Kidney epithelial cell (primary cell): ENCODE measurements at regions not wholly inside any gene's neighbourhood (a gene's known extent, or its start where the extent isn't known, plus 50 kb on each side); places are given as distances from the start of the nearest gene placed in this dataset.

Experiments
- DNase-seq: peaks from one replicate; pipeline ENCODE4 v3.0.0-alpha.2; 2010; ENCODE audit warnings: low read depth
- H3K27me3 ChIP-seq: 2 replicates; pipeline ENCODE4 v1.6.0; 2011; ENCODE audit warnings: low read length; ENCODE audit not compliant: control insufficient read depth, insufficient read depth
- H3K36me3 ChIP-seq: 2 replicates; pipeline ENCODE4 v1.5.1; 2011; ENCODE audit warnings: low read length; ENCODE audit not compliant: control insufficient read depth, insufficient read depth
- H3K4me3 ChIP-seq: 2 replicates; pipeline ENCODE4 v1.5.1; 2011; ENCODE audit warnings: low read depth, mild to moderate bottlenecking, control low read depth, low read length
- TF ChIP-seq, protein P1 (sequence below): IDR thresholded peaks from 2 replicates; pipeline ENCODE4 v1.5.1; 2011; ENCODE audit warnings: mild to moderate bottlenecking, moderate library complexity, low read length, control low read depth, inconsistent platforms; ENCODE audit not compliant: insufficient read depth, poor library complexity, severe bottlenecking

DNA sequence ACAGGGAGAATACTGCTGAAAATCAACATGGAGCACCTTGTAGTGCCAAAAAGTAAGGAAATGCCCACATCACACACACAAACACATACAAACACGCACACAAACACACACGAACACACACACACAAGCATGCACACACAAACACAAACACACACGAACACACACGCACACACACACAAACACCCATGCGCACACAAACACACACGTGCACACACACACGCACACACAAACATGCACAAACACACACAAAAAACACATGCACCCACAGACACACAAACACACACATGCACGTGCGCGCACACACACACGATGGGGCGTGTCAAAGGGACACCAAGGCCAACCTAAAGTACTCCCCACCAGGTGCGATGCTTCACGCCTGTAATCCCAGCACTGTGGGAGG lies 61.7 kb upstream of the C14orf180 start:
- Histone ChIP-seq H3K27me3 (no peaks in the 10 kb centered on the region), H3K36me3 (no peaks in the 10 kb centered on the region), H3K4me3 (no peak overlapping the region)
- DNase-seq, result no peak
- TF ChIP-seq, protein P1, sequence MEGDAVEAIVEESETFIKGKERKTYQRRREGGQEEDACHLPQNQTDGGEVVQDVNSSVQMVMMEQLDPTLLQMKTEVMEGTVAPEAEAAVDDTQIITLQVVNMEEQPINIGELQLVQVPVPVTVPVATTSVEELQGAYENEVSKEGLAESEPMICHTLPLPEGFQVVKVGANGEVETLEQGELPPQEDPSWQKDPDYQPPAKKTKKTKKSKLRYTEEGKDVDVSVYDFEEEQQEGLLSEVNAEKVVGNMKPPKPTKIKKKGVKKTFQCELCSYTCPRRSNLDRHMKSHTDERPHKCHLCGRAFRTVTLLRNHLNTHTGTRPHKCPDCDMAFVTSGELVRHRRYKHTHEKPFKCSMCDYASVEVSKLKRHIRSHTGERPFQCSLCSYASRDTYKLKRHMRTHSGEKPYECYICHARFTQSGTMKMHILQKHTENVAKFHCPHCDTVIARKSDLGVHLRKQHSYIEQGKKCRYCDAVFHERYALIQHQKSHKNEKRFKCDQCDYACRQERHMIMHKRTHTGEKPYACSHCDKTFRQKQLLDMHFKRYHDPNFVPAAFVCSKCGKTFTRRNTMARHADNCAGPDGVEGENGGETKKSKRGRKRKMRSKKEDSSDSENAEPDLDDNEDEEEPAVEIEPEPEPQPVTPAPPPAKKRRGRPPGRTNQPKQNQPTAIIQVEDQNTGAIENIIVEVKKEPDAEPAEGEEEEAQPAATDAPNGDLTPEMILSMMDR, result no peak

- Histone ChIP-seq H3K4me3 (no peak overlapping the region), H3K27me3 (no peaks in the 10 kb centered on the region), H3K36me3 (no peaks in the 10 kb centered on the region)
- TF ChIP-seq, protein P1, result no peak
- no peak for DNase-seq
Measured at GRCh38 chr14:104518659-104519350, 60.8 kb upstream of the C14orf180 start.

- TF ChIP-seq, protein P1, result no peak
- no peak for DNase-seq
- no peaks in the 10 kb centered on the region for H3K27me3 ChIP-seq
- no peaks in the 10 kb centered on the region for H3K36me3 ChIP-seq
- no peak overlapping the region for H3K4me3 ChIP-seq
Measured at GRCh38 chr14:104519721-104520120, 59.8 kb upstream of the C14orf180 start.

- TF ChIP-seq, protein P1, result no peak
- no peaks in the 10 kb centered on the region for H3K27me3 ChIP-seq
- no peak overlapping the region for H3K4me3 ChIP-seq
- no peaks in the 10 kb centered on the region for H3K36me3 ChIP-seq
- DNase-seq, result no peak
Measured at GRCh38 chr14:104520620-104521410, 58.7 kb upstream of the C14orf180 start.

DNA sequence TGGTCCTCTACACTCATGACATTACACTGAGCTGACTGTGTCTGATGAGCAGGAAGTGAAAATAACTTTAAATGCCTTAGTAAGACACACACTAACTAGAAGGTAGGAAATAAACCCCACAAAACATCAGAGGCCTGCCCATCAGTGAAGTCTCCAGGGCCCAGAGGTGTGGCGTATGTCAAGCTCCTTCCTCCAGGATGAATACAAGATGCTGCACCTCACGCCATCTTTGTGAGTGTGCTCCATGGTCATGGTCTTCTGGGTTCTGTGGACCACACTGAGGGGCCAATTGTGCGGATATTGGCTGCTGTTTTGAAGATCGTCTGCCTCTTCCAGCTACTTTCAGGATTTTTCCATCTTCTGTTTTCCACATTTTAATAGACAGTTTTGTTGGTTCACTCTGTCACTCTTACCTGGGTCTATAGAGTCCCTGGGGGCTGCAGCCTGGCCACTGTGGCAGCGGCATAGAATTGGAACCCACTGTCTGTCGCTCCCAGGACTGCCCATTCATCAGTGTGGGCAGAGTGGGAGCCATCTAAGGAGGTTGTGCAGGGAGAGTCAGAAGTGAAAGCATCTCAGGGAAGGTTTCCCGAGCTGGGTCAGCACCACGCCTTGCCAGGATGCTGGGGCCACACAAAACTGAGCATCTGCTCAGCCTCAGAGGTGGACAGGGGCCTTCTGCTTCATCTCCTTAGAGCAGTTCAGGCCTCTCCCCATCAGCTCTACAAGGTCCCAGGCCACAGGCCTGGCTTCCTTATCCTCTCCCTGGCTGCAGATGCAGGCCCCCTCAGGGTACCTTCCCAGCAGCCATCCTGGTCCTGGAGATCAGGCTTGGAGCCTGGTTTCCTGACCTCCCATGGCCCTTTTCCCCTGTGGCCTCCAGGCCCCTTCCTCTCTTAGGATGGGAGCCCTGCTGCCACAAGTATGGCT lies 57.5 kb upstream of the C14orf180 start:
- no peak overlapping the region for H3K4me3 ChIP-seq
- H3K27me3 ChIP-seq, result no peaks in the 10 kb centered on the region
- TF ChIP-seq, protein P1, result no peak
- H3K36me3 ChIP-seq, result no peaks in the 10 kb centered on the region
- no peak for DNase-seq
